Right kidney (tissue), 1 donor: ENCODE measurements at regions not wholly inside any gene's neighbourhood (a gene's known extent, or its start where the extent isn't known, plus 50 kb on each side); places are given as distances from the start of the nearest gene placed in this dataset.
"Not testable (repeated sequence)": the region's sequence is repeated elsewhere in the genome, so short reads cannot be mapped to it uniquely, and the experiment has no call there.

Experiments used
- DNase-seq: peaks from one replicate; pipeline ENCODE4 v3.0.0-alpha.2; 2016

DNA sequence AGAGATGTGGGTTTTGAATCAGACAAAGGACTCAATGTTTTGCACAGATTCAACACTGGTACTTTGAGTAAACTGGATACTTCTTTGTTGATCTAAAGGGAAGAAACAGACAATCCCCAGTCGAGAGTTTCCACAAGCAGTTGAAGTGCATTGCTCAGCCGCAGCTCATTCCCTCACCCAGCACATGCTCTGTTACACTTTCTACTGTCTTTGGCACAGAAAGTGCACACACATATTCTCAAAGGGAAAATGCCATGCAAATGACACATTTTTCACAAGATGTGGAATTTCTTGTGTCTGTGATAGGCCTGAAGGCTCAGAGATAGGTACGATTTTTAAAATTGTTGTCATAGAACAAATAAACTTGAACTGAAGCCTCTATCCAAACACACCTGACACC lies 258.9 kb upstream of the TRIB2 start:
- no peak for DNase-seq

DNA sequence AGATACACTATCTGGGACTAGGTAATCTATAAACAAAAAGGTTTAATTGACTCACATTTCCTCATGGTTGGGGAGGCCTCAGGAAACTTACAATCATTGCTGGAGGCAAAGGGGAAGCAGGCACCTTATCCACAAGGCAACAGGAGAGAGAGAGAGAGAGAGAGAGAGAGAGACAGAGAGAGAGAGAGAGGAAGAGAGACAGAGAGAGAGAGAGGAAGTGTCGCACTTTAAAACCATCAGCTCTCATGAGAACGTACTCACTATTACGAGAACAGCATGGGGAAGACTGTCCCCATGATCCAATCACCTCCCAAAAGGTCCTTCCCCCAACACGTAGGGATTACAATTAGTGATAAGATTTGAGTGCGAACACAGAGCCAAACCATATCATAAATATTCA lies 253.5 kb upstream of the TRIB2 start:
- no peak for DNase-seq

DNA sequence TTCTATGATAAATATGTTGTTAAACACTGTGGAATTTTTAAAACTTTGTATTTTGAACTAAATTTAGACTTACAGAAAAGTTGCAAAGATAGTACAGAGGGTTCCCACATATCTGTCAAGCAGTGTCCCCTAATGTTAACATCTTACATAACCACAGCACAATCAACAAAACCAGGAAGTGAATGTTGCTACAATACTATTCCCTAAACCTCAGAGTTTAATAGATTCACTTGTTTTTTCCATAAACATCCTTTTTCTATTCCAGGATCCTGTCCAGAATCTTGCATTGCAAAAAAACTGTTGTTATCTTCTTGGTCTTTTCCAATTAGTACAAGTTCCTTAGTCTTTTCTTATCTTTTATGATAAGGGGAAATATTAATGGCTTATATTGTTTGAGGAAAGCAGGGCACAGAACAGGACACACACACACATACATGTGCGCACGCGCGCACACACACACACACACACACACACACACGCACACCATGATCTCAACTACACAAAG lies 251.1 kb upstream of the TRIB2 start:
- no peak for DNase-seq

DNA sequence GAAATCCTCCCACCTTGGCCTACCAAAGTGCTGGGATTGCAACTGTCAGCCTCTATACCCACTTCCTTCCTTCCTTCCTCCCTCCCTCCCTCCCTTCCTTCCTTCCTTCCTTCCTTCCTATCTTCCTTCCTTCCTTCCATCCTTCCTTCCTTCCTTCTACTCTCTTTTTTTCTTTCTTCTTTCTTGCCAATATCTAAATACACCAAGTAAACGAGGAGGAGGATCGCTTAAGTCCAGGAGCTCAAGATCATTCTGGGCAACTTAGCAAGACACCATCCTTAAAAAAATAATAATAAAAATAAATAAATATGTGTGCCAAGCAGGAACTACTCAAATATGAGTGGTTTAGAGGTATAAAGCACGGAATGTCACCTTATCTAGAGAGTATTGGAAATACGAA lies 249.4 kb upstream of the TRIB2 start:
- DNase-seq: no peak

DNA sequence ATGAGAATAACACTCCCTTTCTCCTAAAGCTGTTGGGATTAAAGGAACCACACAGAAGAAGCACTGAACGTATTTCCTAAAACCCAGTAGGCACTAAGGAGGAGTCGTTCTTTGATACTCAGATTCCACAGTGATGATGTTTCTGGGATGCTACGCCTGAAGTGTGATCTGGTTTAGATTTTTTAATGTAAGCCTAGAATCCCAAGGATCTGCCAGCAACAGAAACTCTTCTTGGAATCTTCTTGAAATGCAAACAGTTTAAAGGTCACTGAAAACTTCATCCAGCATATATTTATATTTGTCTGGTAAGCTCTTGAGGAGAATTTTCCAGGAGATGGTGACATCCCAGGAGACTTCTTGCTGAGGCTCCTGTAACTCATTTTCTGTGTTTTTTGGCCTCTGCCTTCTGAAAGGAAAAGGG lies 247.6 kb upstream of the TRIB2 start:
- DNase-seq: no peak

DNA sequence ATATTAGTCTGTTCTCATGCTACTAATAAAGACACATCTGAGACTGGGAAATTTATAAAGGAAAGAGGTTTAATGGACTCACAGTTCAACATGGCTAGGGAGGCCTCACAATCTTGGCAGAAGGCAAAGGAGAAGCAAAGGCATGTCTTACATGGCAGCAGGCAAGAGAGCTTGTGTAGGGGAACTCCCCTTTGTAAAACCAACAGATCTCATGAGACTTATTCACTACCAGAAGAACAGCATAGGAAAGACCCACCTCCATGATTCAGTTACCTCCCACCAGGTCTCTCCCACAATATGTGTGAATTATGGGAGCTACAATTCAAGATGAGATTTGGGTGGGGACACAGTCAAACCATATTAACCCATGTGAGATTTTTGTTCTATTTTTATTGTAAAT lies 244.5 kb upstream of the TRIB2 start:
- not testable (repeated sequence) for DNase-seq

DNA sequence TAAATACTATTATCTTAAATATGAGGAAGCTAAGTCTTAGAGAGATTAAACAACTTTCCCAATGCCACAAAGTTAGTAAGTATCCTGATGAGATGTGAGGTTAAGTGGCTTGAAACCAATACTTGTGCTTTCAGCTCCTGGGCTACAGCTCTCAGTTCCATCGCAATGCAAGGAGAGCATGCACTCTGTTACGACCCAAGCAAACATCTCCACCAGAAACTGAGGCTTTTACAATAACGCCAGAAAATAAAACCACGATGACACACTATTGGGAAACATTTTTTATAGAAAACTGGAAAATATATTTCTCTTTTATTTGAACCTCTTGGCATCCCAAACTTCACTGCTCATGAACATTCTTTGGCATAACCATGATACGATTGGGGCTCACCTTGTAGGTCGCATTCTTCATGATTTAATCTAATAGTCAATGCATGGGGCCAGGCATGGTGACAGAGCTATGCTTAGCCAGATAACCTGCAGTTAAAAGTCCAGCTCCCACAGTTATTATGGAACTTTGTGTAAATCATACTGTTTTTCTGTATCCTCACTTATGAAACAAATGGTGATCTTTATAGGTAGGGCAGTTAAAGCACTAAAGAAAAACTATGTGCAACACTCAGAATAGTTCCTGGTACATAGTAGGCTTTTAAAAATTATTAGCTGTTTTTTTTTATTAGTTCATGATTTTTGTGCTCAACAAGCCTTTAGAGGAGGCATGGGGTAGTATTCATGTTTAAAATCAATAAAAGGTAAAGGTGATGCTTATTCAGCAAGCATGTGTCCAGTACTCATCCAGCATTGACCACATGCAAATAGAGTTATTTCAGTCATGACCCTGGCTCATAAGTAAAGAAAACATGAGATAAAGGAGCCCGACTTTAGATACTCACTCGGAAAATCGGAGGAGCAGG lies 238.3 kb upstream of the TRIB2 start:
- DNase-seq: no peak

DNA sequence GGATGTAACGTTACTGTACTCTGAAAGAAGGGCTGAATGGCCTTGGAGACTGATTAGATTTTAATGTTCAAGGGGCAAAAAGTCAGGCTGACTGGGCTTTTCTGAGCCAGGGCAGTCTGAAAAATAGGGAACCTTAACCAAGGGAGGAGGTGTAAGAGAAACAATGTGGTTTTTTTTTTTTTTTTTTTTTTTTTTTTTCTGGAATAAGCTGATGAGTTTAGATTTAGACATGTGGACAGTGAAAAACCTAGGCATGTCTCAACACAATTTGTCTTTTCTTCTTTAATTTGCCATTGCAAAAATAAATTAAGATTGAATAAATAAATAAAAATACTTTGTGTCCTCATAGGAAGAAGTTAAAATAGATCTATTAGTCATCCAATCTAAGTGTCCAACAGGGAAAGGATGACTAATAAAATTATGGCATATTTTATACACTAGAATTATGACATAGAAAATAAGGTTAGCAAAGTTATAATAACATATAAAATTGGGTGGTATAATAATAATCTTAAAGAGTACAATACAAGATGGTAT lies 237.6 kb upstream of the TRIB2 start:
- no peak for DNase-seq

DNA sequence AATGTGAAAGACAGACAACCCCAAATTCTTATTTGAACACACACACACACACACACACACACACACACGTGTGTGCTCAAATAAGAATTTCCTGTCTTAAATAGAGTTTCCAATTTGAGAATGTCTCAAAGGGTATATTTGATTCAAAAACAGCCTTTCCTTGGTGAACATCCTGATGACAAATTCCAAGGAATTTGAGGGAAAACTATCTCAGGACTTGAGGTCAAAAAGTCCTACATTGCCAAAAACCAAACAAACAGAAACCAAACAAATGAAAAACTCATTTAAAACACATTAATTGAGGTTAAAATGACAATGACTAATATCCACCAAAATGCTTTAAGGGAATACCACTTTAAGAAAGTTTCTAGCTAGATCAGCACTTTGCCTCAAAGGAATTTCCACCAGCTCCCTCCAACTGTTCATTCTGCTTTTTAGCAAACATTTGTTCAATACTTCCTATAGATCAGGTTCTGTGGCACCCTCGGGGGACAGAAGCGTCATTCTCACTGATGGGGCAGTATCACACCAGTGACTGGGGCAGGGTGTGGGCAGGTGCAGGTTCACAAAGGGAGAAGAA lies 232.1 kb upstream of the TRIB2 start:
- DNase-seq: no peak

DNA sequence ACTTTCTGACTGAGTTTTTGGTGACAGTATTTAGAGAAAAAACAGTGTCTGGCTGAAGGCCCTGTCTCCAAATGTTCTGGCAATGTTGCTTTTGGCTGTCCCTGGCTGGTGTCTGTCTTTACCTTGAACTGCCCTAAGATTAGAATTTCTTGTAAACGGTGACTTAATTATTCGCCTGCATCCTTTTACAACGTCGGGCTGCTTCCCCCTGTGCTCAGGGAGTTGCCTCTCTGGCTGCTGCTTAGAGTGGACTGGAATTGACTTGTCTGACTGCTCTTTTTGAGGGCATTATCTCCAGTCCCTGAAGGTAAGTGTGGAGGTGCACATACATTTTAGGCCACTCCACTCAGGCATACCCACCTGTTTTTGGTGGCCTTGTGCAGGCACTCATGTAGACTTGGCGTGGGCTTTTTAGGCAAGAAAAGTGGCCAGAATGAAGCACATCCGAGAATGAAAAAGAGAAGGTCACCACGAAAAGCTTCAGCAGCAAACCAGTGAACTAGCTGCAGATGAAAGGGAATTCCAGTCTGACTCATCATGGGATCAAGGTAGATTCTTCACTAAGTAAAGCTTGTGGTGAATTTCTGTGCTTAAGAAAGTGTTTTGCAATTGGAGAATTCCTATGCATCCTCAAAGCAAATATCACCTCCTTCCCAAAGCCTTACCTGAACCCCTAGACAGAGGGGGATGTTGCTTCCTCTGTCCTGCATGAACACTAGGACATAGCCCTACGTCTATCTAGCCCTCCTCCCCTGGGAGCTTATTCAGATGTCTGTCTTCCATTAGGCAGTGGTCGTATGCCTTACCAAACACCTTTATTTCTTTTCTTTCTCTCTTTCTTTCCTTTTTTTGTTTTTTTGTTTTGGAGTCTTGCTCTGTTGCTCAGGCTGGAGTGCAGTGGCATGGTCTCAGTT lies 230.3 kb upstream of the TRIB2 start:
- DNase-seq: no peak

DNA sequence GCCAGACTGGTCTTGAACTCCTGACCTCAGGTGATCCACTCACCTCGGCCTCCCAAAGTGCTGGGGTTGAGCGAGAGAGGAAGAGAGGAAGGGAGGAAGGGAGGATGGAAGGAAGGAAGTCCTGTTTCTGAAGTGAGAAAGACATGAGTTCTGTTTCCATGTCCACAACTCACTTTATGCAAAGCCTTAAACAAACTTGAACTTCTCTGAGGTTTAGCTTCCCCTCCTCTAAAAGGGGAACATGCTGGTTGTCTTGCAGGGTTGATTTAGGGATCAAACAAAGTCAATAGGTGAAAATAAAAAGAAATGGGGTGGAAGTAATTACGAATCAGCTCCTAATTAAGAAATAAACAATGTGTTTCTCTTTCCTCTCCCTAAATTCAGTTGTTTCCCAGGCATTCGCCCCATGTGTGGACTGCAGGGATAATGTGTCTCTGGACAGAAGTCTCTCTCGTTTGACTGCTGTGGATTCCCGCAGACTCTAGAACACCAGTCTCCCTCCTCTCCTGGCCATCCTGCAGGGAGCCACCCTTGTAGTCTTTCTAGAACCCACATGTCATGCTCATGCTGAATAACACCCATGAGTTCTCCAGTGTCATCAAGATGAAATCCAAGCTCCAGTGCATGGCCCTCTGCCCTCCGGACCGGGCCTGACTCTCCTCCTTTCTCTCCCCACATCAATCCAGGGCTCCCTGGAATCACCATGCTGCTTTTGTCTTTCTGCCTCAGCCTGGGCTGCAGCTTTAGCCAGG lies 229.3 kb upstream of the TRIB2 start:
- no peak for DNase-seq

DNA sequence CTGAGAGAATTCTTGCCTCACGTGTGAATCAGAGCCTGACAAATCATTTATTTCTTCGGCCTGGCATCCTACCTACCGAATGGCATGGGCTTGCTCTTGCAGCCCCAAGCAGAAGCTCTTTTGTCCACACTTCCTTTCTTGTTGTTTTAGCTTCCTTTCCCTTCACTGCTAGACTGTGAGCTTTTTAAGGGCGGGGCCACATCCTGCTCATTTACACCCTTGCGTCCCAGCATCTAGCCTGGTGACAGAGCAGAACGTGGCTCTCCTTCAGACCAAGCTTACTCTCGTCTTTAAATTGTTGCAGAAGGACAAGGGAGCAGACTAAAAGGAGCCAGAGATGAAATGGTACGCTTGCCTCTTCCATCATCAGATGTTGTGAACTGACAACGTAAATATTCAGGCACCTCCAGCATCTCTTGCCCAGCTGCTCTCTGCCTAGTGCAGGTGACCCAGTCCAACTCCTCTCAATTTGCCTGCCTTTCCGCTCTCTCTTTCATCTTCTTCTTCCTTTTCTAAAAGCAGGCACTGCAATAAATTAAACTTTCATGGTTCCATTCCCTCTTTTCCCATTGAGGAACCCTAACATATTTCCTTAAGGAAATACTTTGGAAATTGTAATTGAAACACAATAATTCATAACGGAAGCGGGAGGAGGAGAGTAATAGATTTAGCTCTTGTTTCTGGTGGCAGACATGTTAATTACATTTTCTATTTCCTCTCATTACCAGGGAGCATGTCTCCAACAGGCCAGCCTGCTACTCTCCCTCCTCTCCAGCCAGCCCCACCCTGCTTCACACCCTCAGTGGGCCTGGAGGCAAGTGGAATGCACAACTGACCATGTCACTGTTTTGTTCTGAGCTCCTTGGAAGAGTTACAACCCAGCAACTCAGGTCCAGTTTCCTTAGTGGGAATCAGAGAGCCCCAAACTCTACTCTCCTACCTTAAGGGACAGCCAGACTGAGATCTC lies 228.1 kb upstream of the TRIB2 start:
- DNase-seq: no peak

DNA sequence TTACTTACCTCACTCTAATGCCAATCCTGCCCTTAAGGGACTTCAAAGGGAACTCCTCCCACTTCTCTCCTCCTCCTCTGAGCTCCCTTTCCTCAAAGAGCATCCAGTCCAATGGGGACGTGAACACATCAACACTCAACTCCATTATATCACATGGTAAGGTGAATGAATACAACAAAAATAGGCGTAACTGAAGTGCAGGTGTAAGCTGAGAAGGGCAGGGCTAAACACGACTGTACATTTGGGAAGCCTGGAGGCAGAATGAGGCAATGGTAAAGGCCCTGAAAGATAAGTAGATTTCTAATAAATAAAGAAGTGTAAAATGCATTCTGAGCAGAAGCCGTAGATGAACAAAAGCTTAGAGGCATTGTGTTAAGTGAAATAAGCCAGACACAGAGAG lies 226.1 kb upstream of the TRIB2 start:
- no peak for DNase-seq

DNA sequence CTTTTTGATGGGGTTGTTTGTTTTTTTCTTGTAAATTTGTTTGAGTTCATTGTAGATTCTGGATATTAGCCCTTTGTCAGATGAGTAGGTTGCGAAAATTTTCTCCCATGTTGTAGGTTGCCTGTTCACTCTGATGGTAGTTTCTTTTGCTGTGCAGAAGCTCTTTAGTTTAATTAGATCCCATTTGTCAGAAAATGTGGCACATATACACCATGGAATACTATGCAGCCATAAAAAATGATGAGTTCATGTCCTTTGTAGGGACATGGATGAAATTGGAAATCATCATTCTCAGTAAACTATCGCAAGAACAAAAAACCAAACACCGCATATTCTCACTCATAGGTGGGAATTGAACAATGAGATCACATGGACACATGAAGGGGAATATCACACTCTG lies 224.4 kb upstream of the TRIB2 start:
- not testable (repeated sequence) for DNase-seq

DNA sequence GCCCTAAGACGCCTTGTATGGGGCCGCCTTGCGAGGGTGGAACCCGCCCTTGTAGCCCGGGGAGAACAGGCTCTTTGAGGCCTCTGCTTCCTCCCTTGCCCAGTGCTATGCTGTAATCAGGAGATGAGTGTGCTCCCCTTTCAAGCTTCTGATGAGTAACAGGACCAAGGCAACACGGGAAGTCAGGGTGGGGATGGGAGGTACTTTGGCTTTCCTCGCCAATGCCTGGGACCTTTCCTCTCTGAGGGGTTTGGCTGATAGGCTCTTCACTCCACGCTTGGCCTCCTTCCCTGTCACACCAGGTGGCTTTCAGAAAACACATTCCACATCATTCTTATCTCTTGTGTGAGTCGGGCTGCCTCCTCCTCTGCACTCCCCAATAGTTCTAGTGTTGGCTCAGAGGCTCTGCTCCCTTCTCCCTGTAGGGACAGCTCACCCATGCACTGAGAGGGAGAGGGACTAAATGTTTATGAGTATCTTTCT lies 223.7 kb upstream of the TRIB2 start:
- DNase-seq: no peak

DNA sequence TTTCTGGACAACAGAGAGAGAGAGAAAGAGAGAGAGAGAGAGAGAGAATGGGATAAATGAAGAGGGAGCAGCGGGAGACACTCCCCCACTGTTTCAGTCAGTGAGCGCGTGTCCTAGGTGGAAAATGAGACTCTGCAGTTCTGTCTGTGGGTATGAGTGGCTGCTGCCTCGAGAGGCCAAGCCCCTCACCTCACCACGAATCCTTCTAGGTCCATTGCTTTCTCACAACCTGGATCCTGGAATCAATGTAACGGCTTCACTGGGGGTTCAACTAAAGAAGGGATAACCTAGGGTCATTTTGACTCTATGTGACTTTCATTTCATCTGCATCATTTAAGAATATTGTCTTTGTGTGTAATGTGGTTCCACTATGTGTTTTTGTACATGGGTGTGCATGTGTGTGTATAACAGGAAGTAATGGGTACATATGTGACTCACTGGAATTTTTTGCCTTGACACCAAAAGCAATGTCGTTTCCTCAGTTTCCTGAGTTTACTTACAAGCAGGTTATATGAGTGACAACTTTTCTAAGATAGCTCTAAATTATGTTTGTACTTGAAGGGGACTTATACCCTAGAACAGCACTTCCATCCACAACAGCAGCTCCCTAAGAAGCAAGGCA lies 221.4 kb upstream of the TRIB2 start:
- DNase-seq: no peak

DNA sequence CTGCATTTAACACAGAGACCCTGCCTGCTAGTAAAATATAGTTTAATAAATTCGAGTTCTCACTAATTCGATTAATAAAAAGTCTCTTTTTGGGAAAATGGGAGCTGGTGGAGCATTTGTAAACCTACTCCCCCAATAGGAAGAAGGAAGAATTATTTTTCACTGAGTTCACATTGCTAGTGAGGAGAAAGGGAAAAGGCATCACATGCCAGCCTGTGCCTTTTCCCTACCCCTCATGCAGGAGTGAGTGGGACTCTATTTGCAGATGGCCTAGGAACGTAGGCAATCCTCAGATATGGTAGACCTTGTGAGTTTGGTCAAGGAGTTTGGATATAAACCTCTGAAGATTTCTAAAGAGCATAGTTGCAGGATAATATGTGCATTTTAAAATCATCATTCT lies 218.4 kb upstream of the TRIB2 start:
- no peak for DNase-seq

DNA sequence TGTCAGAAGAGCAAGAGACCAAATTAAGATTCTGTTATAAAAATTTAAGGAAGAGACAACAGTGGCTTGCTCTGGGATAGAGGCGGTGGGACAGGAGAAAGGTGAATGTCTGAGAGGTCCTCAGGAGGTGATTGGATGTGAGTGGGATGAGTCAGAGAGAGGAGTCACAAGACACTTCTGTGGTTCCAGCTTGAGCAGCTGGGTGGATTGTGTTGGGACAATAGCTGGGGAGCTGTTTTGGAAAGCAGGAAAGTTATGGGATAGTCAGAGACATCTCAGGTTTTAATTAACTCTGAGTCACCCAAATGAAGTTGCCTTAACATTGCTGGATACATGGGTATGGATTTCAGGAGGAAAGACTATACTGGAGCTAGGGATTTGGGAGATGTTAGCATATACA lies 218.0 kb upstream of the TRIB2 start:
- DNase-seq: no peak

DNA sequence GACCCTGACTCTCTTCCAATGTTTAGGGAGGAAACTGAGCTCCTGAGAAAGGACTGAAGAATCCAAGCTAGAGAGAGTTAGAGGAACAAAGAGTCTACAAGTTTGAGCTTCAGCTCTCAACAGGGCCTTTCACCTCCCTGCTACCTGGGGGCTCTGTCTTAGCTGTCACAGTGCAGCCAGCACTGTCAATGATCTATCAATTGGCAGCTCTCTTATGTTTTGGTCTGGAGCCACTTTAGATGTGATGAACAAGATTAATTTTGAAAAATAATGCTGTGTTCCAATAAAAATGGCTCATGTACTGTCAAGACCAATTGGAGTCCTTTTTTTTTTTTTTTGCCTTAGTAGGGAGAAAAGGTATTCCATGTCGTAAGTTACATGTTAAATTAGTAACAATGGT lies 215.8 kb upstream of the TRIB2 start:
- DNase-seq: no peak
